ENCODE measurements at regions not wholly inside any gene's neighbourhood (a gene's known extent, or its start where the extent isn't known, plus 50 kb on each side); places are given as distances from the start of the nearest gene placed in this dataset.

DNA sequence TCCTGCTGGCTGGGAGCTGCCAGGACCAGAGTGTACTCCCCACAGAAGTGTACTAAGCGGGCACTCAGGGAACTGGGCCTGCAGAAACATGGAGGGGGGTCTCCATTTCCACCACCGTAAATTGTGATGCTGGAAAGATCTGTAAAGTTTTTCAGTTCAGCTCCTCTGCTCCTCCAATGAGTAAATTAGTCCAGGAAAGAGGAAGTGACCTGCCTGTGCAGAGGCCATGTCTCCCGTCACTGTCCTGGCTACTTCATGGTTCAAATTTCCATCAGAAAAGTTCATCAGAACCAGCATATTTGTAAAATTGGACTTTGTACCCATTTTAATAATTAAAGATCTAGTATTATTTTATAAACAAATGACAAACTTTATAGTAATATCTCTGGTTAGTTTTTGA is 226.7 kb upstream of the THBS1 start:
- TF ChIP-seq, protein P1, sequence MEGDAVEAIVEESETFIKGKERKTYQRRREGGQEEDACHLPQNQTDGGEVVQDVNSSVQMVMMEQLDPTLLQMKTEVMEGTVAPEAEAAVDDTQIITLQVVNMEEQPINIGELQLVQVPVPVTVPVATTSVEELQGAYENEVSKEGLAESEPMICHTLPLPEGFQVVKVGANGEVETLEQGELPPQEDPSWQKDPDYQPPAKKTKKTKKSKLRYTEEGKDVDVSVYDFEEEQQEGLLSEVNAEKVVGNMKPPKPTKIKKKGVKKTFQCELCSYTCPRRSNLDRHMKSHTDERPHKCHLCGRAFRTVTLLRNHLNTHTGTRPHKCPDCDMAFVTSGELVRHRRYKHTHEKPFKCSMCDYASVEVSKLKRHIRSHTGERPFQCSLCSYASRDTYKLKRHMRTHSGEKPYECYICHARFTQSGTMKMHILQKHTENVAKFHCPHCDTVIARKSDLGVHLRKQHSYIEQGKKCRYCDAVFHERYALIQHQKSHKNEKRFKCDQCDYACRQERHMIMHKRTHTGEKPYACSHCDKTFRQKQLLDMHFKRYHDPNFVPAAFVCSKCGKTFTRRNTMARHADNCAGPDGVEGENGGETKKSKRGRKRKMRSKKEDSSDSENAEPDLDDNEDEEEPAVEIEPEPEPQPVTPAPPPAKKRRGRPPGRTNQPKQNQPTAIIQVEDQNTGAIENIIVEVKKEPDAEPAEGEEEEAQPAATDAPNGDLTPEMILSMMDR (IDR thresholded peaks at IDR 0.05 in 4 of 5, conservative IDR thresholded peaks at IDR 0.05 in 1 of 5), result no peak
- TF ChIP-seq POLR2A (IDR thresholded peaks at IDR 0.05), result no peak
